Heart left ventricle (tissue), 16 donors: ENCODE measurements at regions not wholly inside any gene's neighbourhood (a gene's known extent, or its start where the extent isn't known, plus 50 kb on each side); places are given as distances from the start of the nearest gene placed in this dataset.

Source experiments
- ATAC-seq, 4 donors: fragments of 200-7000 bp; cut with Tn5 transposase; one replicate each; pipeline ENCODE4 v1.9.1; 2020 to 2022; ENCODE audit warnings: moderate library complexity in 4 of 4, mild to moderate bottlenecking in 3 of 4, moderate number of reproducible peaks in 1 of 4
- DNase-seq, 5 donors: peaks; one replicate each; pipeline ENCODE4 v3.0.0-alpha.2; 2020
- H3K27ac ChIP-seq, 12 donors: fragments of 200-600 bp; sonication (generic) in 4 of 12; one replicate each; pipeline versions ENCODE4 v1.5.0 to v1.8.0; 2016 to 2022; ENCODE audit warnings: mild to moderate bottlenecking in 2 of 12
- H3K27me3 ChIP-seq, 9 donors: fragments of 200-600 bp; sonication (generic) in 2 of 9; one replicate each; pipeline versions ENCODE4 v1.5.1 to v1.8.0; 2016 to 2022; ENCODE audit warnings: mild to moderate bottlenecking in 3 of 9
- H3K36me3 ChIP-seq, 9 donors: fragments of 200-600 bp; sonication (generic) in 2 of 9; one replicate each; pipeline versions ENCODE4 v1.5.0 to v1.8.0; 2018 to 2022; ENCODE audit warnings: mild to moderate bottlenecking in 2 of 9
- H3K4me1 ChIP-seq, 12 donors: fragments of 200-600 bp; sonication (generic) in 4 of 12; one replicate each; pipeline versions ENCODE4 v1.5.0 to v1.8.0; 2016 to 2022; ENCODE audit warnings: mild to moderate bottlenecking in 3 of 12
- H3K4me3 ChIP-seq, 12 donors: fragments of 200-600 bp; sonication (generic) in 4 of 12; one replicate each; pipeline versions ENCODE4 v1.5.0 to v1.8.0; 2017 to 2022; ENCODE audit warnings: mild to moderate bottlenecking in 9 of 12, moderate library complexity in 4 of 12
- H3K9me3 ChIP-seq, 12 donors: fragments of 200-600 bp; sonication (generic) in 4 of 12; one replicate each; pipeline versions ENCODE4 v1.5.0 to v1.8.0; 2016 to 2022; ENCODE audit warnings: mild to moderate bottlenecking in 1 of 12
- POLR2A ChIP-seq, 2 donors: fragments of 450-650 bp; IDR thresholded peaks; one replicate each; pipeline ENCODE4 v1.6.1; 2017; ENCODE audit warnings: antibody characterized with exemption in 2 of 2, mild to moderate bottlenecking in 2 of 2, moderate library complexity in 2 of 2
- WGBS, 4 donors: extraction: QIAGEN DNeasy Blood & Tissue Kit in 2 of 4; methylation state at CpG; one replicate each; pipeline versions ENCODE4 v1.1.5 to v1.1.7; 2013 to 2018; 5-methylcytosine and 5-hydroxymethylcytosine counted together
- intact Hi-C, 10 donors: fragments of 100-400 bp; cut with DNase I; formaldehyde crosslinking; loops; one replicate each; pipeline versions ENCODE4 v1.11.1 to v1.14.2; 2022
- TF ChIP-seq, protein P1 (sequence below), 12 donors: fragments of 200-600 bp; sonication (generic) in 4 of 12; IDR thresholded peaks; one replicate each; pipeline versions ENCODE4 v1.5.0 to v1.8.0; 2018 to 2022; ENCODE audit warnings: antibody characterized with exemption in 12 of 12, mild to moderate bottlenecking in 5 of 12
- donor health status: ischemic (EF 13 %, LVEDD 7.1; RV severe dilation, severe dysfunction).
- donor health status: healthy with polysubstance abuse.
- donor health status: DM: no; HTN: yes; CAD: no.
- donor health status: DM: no; HTN: no; CAD: no.
- donor health status: ischemic (EF 25% LVEDD 6.9; RV normal size, moderate dysfunction).
- donor health status: ischemic (EF 25% LVEDD 5.7; RV mildly dilated, moderate dysfunction).
- donor health status: healthy.
- donor health status: DM: yes; HTN: yes; CAD: no.
- donor health status: ischemic (EF 35%, LVEDD 5.7; RV mildly dilated, moderate dysfunction).
- donor health status: nonischemic (EF 11% LVEDD 7.7; RV severe dilation, severe dysfunction).
- donor health status: DM: yes; HTN: yes; CAD: no.
- donor health status: PGD.
- donor health status: ischemic (EF 29% LVEDD 5.4; RV normal size, mild dysfunction).
- donor health status: nonischemic (EF 23%, LVEDD 6.1; RV moderate dilation, normal function).

DNA sequence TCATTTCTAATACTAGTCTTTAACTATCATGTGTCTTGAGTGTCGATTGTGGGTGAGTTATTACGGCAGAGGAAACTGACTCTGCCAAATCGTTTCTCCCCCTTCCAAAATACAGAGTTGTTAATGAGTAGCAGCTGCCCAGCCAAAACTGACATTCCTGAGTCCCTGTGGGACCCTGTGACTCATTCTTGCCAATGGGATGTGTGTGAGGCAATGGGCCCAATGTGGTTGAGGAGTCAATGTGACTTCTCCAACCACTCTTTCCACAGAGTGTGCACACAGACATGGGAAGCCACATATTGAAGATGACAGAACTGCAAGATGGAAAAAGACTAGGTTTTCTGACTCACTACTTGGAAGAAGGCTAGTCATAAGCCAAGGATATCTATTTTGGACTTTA, 434.7 kb downstream of the DTWD2 start:
- Histone ChIP-seq H3K36me3 (no peaks in the 10 kb centered on the region), H3K4me3 (no peak overlapping the region), H3K27ac (peak overlapping the region in 2 of 12 donors; percentile 26 to 29), H3K9me3 (no peaks in the 10 kb centered on the region), H3K4me1 (peaks cover 0 to 60% (median 10%) of the 10 kb centered on the region in 12 donors), H3K27me3 (no peaks in the 10 kb centered on the region)
- DNase-seq = peak in 4 of 5 donors; percentile 49 to 76 (median 62)
- ATAC-seq = peak in 3 of 4 donors; percentile 79 to 95 (median 89)
- no peak for TF ChIP-seq POLR2A (IDR thresholded peaks at IDR 0.05)
- TF ChIP-seq, protein P1, sequence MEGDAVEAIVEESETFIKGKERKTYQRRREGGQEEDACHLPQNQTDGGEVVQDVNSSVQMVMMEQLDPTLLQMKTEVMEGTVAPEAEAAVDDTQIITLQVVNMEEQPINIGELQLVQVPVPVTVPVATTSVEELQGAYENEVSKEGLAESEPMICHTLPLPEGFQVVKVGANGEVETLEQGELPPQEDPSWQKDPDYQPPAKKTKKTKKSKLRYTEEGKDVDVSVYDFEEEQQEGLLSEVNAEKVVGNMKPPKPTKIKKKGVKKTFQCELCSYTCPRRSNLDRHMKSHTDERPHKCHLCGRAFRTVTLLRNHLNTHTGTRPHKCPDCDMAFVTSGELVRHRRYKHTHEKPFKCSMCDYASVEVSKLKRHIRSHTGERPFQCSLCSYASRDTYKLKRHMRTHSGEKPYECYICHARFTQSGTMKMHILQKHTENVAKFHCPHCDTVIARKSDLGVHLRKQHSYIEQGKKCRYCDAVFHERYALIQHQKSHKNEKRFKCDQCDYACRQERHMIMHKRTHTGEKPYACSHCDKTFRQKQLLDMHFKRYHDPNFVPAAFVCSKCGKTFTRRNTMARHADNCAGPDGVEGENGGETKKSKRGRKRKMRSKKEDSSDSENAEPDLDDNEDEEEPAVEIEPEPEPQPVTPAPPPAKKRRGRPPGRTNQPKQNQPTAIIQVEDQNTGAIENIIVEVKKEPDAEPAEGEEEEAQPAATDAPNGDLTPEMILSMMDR (IDR thresholded peaks at IDR 0.05) = no peak
- 19 to 57% (median 33%) methylated on average over 3 of the region's 3 CpGs for WGBS, 4 donors
- intact Hi-C loops = no loop called here

DNA sequence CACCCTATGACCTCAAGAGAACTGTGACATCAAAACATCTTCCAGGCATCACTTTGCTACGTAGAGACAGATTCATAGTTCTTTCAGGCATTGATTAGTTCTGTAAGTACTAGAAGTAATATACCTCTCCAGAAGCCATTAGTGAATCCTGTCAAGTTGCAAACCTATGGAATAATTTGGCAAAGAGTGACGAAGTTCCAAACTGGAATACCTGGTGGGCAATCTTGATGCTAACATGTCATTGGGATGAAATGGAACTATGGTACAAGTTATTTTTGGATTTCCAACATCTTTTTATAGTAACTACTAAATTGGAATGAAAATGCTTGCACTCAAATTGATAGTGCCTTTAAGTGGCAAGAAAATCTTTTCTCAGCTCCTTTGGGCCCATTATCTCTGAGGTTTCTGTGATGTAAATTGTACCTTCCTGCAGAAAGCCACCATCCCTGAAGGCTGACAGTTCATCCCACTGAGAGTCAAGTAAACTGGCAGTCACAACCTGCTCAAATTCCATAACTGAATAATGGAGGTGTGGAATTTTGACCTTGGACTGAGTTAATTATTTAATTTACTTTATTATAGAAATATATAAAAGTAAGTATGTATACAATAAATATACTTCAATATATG, 435.5 kb downstream of the DTWD2 start:
- DNase-seq (no peak), ATAC-seq (no peak)
- intact Hi-C loops = no loop called here
- 62 to 83% (median 65%) methylated on average over 2 of the region's 2 CpGs for WGBS, 4 donors
- no peak overlapping the region for H3K4me3 ChIP-seq
- no peaks in the 10 kb centered on the region for H3K9me3 ChIP-seq
- TF ChIP-seq, protein P1 (IDR thresholded peaks at IDR 0.05) = no peak
- no peak for TF ChIP-seq POLR2A (IDR thresholded peaks at IDR 0.05)
- H3K4me1 ChIP-seq = peaks cover 0 to 54% (median 10%) of the 10 kb centered on the region in 12 donors
- no peaks in the 10 kb centered on the region for H3K27me3 ChIP-seq
- H3K27ac ChIP-seq = no peak overlapping the region
- H3K36me3 ChIP-seq = no peaks in the 10 kb centered on the region

DNA sequence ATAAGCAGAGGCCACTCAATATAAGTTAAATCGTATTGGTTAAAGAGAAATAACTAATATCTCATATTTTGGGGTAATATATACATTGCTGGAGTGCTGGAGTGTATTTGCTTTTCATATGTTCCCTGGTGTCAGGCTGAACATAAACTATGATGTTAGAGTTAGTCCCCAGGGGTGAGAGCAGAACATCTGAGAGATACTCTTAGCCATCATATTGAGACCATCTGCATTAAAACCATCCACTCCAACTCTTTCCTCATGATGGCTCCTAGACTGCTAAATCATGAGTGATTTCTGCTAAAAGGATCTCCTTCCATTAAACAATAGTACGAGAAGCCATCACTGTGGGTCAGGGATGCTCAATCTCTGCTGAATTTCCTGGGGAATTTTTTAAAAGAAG, 436.2 kb downstream of the DTWD2 start:
- H3K4me1 ChIP-seq = peaks cover 0 to 47% (median 9%) of the 10 kb centered on the region in 12 donors
- no peak overlapping the region for H3K27ac ChIP-seq
- no peaks in the 10 kb centered on the region for H3K36me3 ChIP-seq
- H3K4me3 ChIP-seq = no peak overlapping the region
- TF ChIP-seq, protein P1 (IDR thresholded peaks at IDR 0.05) = no peak
- DNase-seq (no peak), ATAC-seq (no peak)
- no peaks in the 10 kb centered on the region for H3K9me3 ChIP-seq
- intact Hi-C loops = no loop called here
- H3K27me3 ChIP-seq = no peaks in the 10 kb centered on the region
- WGBS, 4 donors = 78 to 92% (median 86%) methylated on average over 2 of the region's 2 CpGs

DNA sequence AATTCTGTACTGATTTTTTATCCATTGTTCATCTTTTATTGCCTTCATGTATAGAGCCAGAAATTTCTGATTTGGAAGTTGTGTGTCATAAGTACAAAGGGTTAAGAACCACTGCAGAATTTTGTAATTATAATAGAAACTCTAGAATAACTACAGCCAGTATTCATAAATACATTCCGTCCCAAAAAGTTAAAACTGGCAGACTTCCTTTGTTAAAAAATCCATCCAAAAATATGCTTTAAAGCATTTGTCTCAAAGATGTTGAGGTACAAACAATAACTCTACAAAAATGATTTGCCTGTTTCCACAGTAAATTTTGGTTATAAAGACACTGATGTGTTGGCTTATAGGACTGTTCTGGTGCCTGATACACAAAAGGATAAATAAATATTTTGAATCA, 436.6 kb downstream of the DTWD2 start:
- Histone ChIP-seq H3K36me3 (no peaks in the 10 kb centered on the region), H3K4me1 (peaks cover 0 to 45% (median 9%) of the 10 kb centered on the region in 12 donors), H3K9me3 (no peaks in the 10 kb centered on the region), H3K27me3 (no peaks in the 10 kb centered on the region), H3K27ac (no peak overlapping the region), H3K4me3 (no peak overlapping the region)
- TF ChIP-seq POLR2A (IDR thresholded peaks at IDR 0.05) = no peak
- TF ChIP-seq, protein P1 (IDR thresholded peaks at IDR 0.05) = no peak
- ATAC-seq (no peak), DNase-seq (no peak)
- 60 to 82% (median 71%) methylated on average over 1 of the region's 1 CpG for WGBS, 4 donors
- intact Hi-C loops = no loop called here
